Jurkat, Clone E6-1 (cell line): ENCODE measurements at regions not wholly inside any gene's neighbourhood (a gene's known extent, or its start where the extent isn't known, plus 50 kb on each side); places are given as distances from the start of the nearest gene placed in this dataset.
"Not testable (repeated sequence)": the region's sequence is repeated elsewhere in the genome, so short reads cannot be mapped to it uniquely, and the experiment has no call there.

Source experiments
- DNase-seq: peaks from one replicate; pipeline ENCODE4 v3.0.0-alpha.2; 2011; ENCODE audit warnings: low read depth, low spot score
- H3K4me3 ChIP-seq: 2 replicates; pipeline ENCODE4 v1.5.1; 2011; ENCODE audit warnings: mild to moderate bottlenecking, low read length, control low read depth, moderate library complexity

- DNase-seq: no peak
- H3K4me3 ChIP-seq: no peak overlapping the region
These were observed 280.5 kb downstream of the TLL1 start for GRCh38 chr4:166153548-166153947.

- no peak overlapping the region for H3K4me3 ChIP-seq
- no peak for DNase-seq
These were observed 289.3 kb downstream of the TLL1 start for GRCh38 chr4:166162327-166162726.

- DNase-seq: peak; percentile 64
- H3K4me3 ChIP-seq: no peak overlapping the region
These were observed 292.9 kb downstream of the TLL1 start for GRCh38 chr4:166165829-166166420.

GRCh38 chr4:166169111-166169510 is 296.1 kb downstream of the TLL1 start:
- no peak overlapping the region for H3K4me3 ChIP-seq
- no peak for DNase-seq

GRCh38 chr4:166172619-166173018 is 299.6 kb downstream of the TLL1 start:
- DNase-seq: no peak
- H3K4me3 ChIP-seq: no peak overlapping the region

- DNase-seq: no peak
- no peak overlapping the region for H3K4me3 ChIP-seq
These were observed 301.9 kb downstream of the TLL1 start for GRCh38 chr4:166174717-166175490.

- no peak overlapping the region for H3K4me3 ChIP-seq
- DNase-seq: no peak
These were observed 309.1 kb downstream of the TLL1 start for GRCh38 chr4:166182145-166182544.

GRCh38 chr4:166195101-166195500 is 322.1 kb downstream of the TLL1 start:
- no peak overlapping the region for H3K4me3 ChIP-seq
- no peak for DNase-seq

GRCh38 chr4:166197166-166197565 is 324.1 kb downstream of the TLL1 start:
- no peak overlapping the region for H3K4me3 ChIP-seq
- no peak for DNase-seq

- H3K4me3 ChIP-seq: no peak overlapping the region
- no peak for DNase-seq
These were observed 325.0 kb downstream of the TLL1 start for GRCh38 chr4:166198041-166198440.

GRCh38 chr4:166198516-166199310 is 325.7 kb downstream of the TLL1 start:
- H3K4me3 ChIP-seq: no peak overlapping the region
- no peak for DNase-seq

GRCh38 chr4:166202991-166203390 is 330.0 kb downstream of the TLL1 start:
- no peak overlapping the region for H3K4me3 ChIP-seq
- DNase-seq: no peak

- H3K4me3 ChIP-seq, DNase-seq: not testable (repeated sequence)
These were observed 339.3 kb downstream of the TLL1 start for GRCh38 chr4:166212326-166212725.

GRCh38 chr4:166222271-166222670 is 349.2 kb downstream of the TLL1 start:
- no peak overlapping the region for H3K4me3 ChIP-seq
- DNase-seq: no peak

GRCh38 chr4:166228112-166228511 is 355.1 kb downstream of the TLL1 start:
- no peak overlapping the region for H3K4me3 ChIP-seq
- DNase-seq: no peak

GRCh38 chr4:166229799-166230198 is 356.8 kb downstream of the TLL1 start:
- DNase-seq: no peak
- H3K4me3 ChIP-seq: no peak overlapping the region

GRCh38 chr4:166230841-166231240 is 357.8 kb downstream of the TLL1 start:
- H3K4me3 ChIP-seq: no peak overlapping the region
- no peak for DNase-seq

GRCh38 chr4:166239354-166239753 is 366.3 kb downstream of the TLL1 start:
- DNase-seq: no peak
- H3K4me3 ChIP-seq: no peak overlapping the region

GRCh38 chr4:166252487-166253402 is 379.7 kb downstream of the TLL1 start:
- H3K4me3 ChIP-seq: no peak overlapping the region
- DNase-seq: peak; percentile 18
